Heart right ventricle (tissue), 16 donors: ENCODE measurements at regions not wholly inside any gene's neighbourhood (a gene's known extent, or its start where the extent isn't known, plus 50 kb on each side); places are given as distances from the start of the nearest gene placed in this dataset.

Source experiments
- ATAC-seq, 8 donors: fragments of 200-7000 bp; cut with Tn5 transposase; one replicate each; pipeline ENCODE4 v1.9.1; 2020; ENCODE audit warnings: mild to moderate bottlenecking in 8 of 8, moderate library complexity in 8 of 8, moderate number of reproducible peaks in 1 of 8
- DNase-seq, 2 donors: peaks; one replicate each; pipeline ENCODE4 v3.0.0-alpha.2; 2020
- H3K27ac ChIP-seq, 10 donors: fragments of 200-600 bp; sonication (generic) in 2 of 10; one replicate each; pipeline versions ENCODE4 v1.5.0 to v1.8.0; 2020 to 2022; ENCODE audit warnings: mild to moderate bottlenecking in 3 of 10
- H3K27me3 ChIP-seq, 7 donors: fragments of 200-600 bp; one replicate each; pipeline ENCODE4 v1.8.0; 2021 to 2022; ENCODE audit warnings: mild to moderate bottlenecking in 2 of 7
- H3K36me3 ChIP-seq, 9 donors: fragments of 200-600 bp; sonication (generic) in 1 of 9; one replicate each; pipeline versions ENCODE4 v1.5.0 to v1.8.0; 2020 to 2022; ENCODE audit warnings: mild to moderate bottlenecking in 2 of 9
- H3K4me1 ChIP-seq, 9 donors: fragments of 200-600 bp; sonication (generic) in 1 of 9; one replicate each; pipeline versions ENCODE4 v1.5.0 to v1.8.0; 2020 to 2022; ENCODE audit warnings: mild to moderate bottlenecking in 4 of 9
- H3K4me3 ChIP-seq, 10 donors: fragments of 200-600 bp; sonication (generic) in 2 of 10; one replicate each; pipeline versions ENCODE4 v1.5.0 to v1.8.0; 2020 to 2022; ENCODE audit warnings: mild to moderate bottlenecking in 7 of 10, moderate library complexity in 2 of 10
- H3K9me3 ChIP-seq, 11 donors: fragments of 200-600 bp in 10 of 11; sonication (generic) in 2 of 11; one replicate each; pipeline versions ENCODE4 v1.5.0 to v1.8.0; 2013 to 2022; ENCODE audit warnings: mild to moderate bottlenecking in 2 of 11, control low read depth in 1 of 11, moderate library complexity in 1 of 11
- WGBS, 2 donors: extraction: QIAGEN DNeasy Blood & Tissue Kit; methylation state at CpG; one replicate each; pipeline ENCODE4 v1.1.7; 2013; ENCODE audit warnings: inconsistent platforms in 1 of 2; 5-methylcytosine and 5-hydroxymethylcytosine counted together
- intact Hi-C, 10 donors: fragments of 100-400 bp; cut with DNase I; formaldehyde crosslinking; loops; one replicate each; pipeline versions ENCODE4 v1.11.1 to v1.14.2; 2022
- TF ChIP-seq, protein P1 (sequence below), 9 donors: fragments of 200-600 bp; sonication (generic) in 2 of 9; IDR thresholded peaks; one replicate each; pipeline versions ENCODE4 v1.5.0 to v1.8.0; 2021 to 2022; ENCODE audit warnings: antibody characterized with exemption in 9 of 9, mild to moderate bottlenecking in 5 of 9, moderate library complexity in 1 of 9
- donor health status: Arrhythmogenic right ventricular cardiomyopathy.
- donor health status: ischemic (EF 13 %, LVEDD 7.1; RV severe dilation, severe dysfunction).
- donor health status: healthy with polysubstance abuse.
- donor health status: DM: no; HTN: yes; CAD: no.
- donor health status: DM: no; HTN: no; CAD: no.
- donor health status: ischemic (EF 25% LVEDD 6.9; RV normal size, moderate dysfunction).
- donor health status: ischemic (EF 25% LVEDD 5.7; RV mildly dilated, moderate dysfunction).
- donor health status: healthy.
- donor health status: DM: yes; HTN: yes; CAD: no.
- donor health status: Ischemic cardiomyopathy.
- donor health status: ischemic (EF 35%, LVEDD 5.7; RV mildly dilated, moderate dysfunction).
- donor health status: nonischemic (EF 11% LVEDD 7.7; RV severe dilation, severe dysfunction).
- donor health status: DM: yes; HTN: yes; CAD: no.
- donor health status: PGD.
- donor health status: ischemic (EF 29% LVEDD 5.4; RV normal size, mild dysfunction).
- donor health status: nonischemic (EF 23%, LVEDD 6.1; RV moderate dilation, normal function).

DNA sequence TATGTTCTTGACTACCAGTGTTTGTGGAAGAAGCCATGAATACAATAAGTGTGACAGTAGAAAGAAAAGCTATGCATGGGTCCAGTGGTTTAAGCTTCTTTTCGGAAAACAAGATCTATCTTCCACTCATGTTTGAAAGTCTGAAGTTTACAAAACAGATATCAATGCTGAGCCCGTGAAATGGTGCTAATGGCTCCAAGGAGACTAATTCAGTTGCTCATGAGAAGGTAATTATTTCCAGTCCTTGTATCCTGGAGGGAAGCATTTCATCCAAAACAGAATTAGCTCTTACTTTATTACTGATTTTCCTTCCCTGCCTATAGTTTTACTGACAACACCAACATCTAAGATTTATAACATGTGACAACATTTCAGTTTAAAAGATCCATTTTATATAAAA, 1364.9 kb downstream of the PCDH9 start:
- no peak for DNase-seq
- no peak for ATAC-seq
- intact Hi-C loops, result no loop called here
- TF ChIP-seq, protein P1, sequence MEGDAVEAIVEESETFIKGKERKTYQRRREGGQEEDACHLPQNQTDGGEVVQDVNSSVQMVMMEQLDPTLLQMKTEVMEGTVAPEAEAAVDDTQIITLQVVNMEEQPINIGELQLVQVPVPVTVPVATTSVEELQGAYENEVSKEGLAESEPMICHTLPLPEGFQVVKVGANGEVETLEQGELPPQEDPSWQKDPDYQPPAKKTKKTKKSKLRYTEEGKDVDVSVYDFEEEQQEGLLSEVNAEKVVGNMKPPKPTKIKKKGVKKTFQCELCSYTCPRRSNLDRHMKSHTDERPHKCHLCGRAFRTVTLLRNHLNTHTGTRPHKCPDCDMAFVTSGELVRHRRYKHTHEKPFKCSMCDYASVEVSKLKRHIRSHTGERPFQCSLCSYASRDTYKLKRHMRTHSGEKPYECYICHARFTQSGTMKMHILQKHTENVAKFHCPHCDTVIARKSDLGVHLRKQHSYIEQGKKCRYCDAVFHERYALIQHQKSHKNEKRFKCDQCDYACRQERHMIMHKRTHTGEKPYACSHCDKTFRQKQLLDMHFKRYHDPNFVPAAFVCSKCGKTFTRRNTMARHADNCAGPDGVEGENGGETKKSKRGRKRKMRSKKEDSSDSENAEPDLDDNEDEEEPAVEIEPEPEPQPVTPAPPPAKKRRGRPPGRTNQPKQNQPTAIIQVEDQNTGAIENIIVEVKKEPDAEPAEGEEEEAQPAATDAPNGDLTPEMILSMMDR (IDR thresholded peaks at IDR 0.05), result no peak
- H3K27me3 ChIP-seq, result no peaks in the 10 kb centered on the region
- WGBS, 2 donors, result 89 to 91% methylated on average over 2 of the region's 2 CpGs
- H3K36me3 ChIP-seq, result no peaks in the 10 kb centered on the region
- no peaks in the 10 kb centered on the region for H3K4me1 ChIP-seq
- no peaks in the 10 kb centered on the region for H3K9me3 ChIP-seq
- H3K4me3 ChIP-seq, result no peak overlapping the region
- H3K27ac ChIP-seq, result no peak overlapping the region

DNA sequence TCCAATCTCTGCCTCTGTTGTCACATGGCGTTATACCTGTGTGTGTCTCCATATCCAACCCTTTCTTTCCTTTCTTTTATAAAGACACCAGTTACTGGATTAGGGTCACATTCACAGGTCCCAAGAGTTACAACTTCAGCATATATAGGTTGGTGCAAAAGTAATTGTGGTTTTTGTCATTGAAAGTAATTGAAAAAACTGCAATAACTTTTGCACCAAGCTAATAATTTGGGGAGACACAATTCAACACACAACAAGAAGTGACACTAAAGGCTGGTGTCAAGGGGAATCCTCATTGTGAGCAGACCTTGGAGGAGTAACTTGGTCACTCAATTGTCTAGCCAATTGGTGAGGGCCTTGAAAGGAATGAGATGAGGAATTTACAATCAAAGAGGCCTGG, 1366.1 kb downstream of the PCDH9 start:
- H3K27ac ChIP-seq, result no peak overlapping the region
- no peaks in the 10 kb centered on the region for H3K36me3 ChIP-seq
- no peak for DNase-seq
- intact Hi-C loops, result no loop called here
- ATAC-seq, result no peak
- H3K4me1 ChIP-seq, result no peaks in the 10 kb centered on the region
- TF ChIP-seq, protein P1 (IDR thresholded peaks at IDR 0.05), result no peak
- 91 to 96% methylated on average over 1 of the region's 1 CpG for WGBS, 2 donors
- no peak overlapping the region for H3K4me3 ChIP-seq
- H3K27me3 ChIP-seq, result no peaks in the 10 kb centered on the region
- no peaks in the 10 kb centered on the region for H3K9me3 ChIP-seq

DNA sequence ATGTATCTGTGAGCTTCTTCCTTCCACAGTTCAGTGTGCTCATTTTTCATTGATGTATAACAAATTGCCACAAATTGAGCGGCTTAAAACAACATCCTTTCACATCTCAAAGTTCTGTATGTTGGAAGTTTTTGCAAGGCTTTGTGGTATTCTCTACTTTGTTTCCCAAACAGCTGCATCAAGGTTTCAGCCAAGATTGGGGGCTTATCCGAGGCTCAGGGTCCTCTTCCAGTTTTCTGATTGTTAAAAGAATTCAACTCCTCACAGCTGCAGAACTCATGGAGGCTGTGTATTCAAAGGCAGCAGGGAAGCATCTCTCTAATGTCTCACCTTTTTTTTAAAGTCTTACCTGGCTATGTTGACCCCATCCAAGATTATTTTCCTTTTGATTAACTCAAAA, 1369.8 kb downstream of the PCDH9 start:
- H3K4me1 ChIP-seq, result no peaks in the 10 kb centered on the region
- no peak overlapping the region for H3K4me3 ChIP-seq
- no peaks in the 10 kb centered on the region for H3K9me3 ChIP-seq
- intact Hi-C loops, result no loop called here
- no peaks in the 10 kb centered on the region for H3K36me3 ChIP-seq
- no peak overlapping the region for H3K27ac ChIP-seq
- no peak for DNase-seq
- TF ChIP-seq, protein P1 (IDR thresholded peaks at IDR 0.05), result no peak
- no peak for ATAC-seq
- WGBS, 2 donors, result 72 to 75% methylated on average over 2 of the region's 2 CpGs
- H3K27me3 ChIP-seq, result no peaks in the 10 kb centered on the region

DNA sequence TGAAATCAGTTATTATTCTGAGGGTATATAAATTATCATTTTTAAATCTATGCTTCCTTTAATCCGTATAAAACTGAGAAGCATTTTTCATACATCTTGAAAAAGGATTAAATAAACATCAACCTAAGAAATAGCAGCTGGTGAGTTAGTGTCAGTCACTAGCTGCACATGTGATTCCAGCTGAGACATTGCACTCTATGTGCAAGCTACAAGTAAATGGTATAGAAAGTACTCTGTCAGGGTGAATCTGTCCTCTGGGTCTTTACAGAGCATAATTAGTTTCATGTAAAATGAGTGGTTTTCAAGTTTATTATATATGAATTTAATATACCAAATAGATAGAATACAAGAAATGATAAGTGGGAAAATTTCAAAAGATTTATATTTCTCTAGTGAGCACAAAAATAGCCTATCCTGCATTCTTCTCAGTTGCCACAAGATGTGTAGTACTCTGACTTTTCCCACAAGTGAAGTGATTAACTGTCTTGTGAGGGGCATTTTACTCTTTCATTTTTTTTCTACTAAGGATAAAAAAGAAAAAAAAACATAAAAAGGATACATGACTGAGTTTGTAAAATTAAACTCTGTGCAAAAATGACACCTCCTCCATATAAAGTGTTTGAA, 1372.1 kb downstream of the PCDH9 start:
- no peak for DNase-seq
- H3K4me3 ChIP-seq, result no peak overlapping the region
- intact Hi-C loops, result no loop called here
- no peaks in the 10 kb centered on the region for H3K36me3 ChIP-seq
- H3K27me3 ChIP-seq, result no peaks in the 10 kb centered on the region
- no peaks in the 10 kb centered on the region for H3K4me1 ChIP-seq
- WGBS, 2 donors, result 52 to 63% methylated on average over 1 of the region's 1 CpG
- ATAC-seq, result no peak
- TF ChIP-seq, protein P1 (IDR thresholded peaks at IDR 0.05), result no peak
- H3K9me3 ChIP-seq, result no peaks in the 10 kb centered on the region
- no peak overlapping the region for H3K27ac ChIP-seq
